Globus pallidus (tissue), 1 donor: ENCODE measurements at regions not wholly inside any gene's neighbourhood (a gene's known extent, or its start where the extent isn't known, plus 50 kb on each side); places are given as distances from the start of the nearest gene placed in this dataset.
"Not testable (repeated sequence)": the region's sequence is repeated elsewhere in the genome, so short reads cannot be mapped to it uniquely, and the experiment has no call there.

Source experiments
- DNase-seq: peaks from one replicate; pipeline ENCODE4 v3.0.0-alpha.2; 2015; ENCODE audit warnings: low spot score

DNA sequence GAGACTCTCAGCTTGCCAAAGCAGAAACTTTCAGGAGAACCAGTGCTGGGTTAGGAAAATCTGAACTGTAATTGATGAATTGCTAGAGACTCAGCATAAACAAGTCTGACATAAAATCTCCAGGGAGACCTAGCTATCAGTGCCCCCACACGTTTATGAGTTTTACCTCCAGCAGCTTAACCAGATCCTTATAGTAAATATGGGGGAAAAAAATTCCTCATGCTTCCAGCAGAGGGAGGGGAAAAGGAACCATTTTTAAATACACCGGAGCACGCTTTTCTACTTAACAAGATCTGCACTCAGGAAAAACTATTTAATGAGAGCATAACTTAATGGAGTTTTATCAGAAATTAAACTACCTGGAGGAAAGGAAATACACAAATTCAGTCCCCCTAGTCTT, 1040.7 kb upstream of the INTU start:
- no peak for DNase-seq

DNA sequence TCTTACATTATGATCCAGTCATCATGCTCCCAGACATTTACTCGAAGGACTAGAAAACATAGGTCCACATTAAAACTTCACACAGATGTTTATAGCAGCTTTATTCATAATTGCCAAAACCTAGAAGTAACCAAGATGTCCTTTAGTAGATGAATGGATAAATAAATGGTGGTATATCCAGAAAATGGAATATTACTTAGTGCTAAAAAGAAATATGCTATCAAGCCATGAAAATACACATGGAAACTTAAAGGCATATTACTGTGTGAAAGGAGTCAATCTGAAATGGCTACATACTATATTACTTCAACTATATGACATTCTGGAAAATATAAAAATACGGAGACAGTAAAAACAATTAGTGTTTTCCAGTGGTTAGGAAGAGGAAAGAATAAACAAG, 1039.1 kb upstream of the INTU start:
- no peak for DNase-seq

GRCh38 chr4:126595643-126596042, 1037.1 kb upstream of the INTU start:
- no peak for DNase-seq

DNA sequence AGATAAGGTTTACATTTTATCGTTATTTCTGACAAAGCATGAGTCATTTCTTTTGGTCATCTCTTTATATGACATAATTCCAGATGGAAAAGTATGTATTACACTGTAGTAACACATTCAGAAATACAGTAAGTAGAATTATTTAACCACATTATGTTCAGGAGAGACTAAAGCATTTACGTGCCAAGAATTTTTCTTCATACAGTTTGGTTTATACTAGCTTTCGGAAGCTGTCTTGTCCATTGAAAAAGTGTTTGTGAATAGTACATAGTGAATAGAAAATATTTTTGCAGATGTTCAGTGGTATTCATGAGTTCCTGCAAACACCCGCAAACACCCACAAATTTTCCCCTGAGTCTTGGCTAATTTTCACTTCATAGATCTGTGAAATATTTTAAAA, 1033.0 kb upstream of the INTU start:
- no peak for DNase-seq

- DNase-seq: no peak
Observed at GRCh38 chr4:126603210-126603609, 1029.5 kb upstream of the INTU start.

GRCh38 chr4:126603825-126604224, 1028.9 kb upstream of the INTU start:
- no peak for DNase-seq

GRCh38 chr4:126604268-126604867, 1028.4 kb upstream of the INTU start:
- peak; percentile 40 for DNase-seq

DNA sequence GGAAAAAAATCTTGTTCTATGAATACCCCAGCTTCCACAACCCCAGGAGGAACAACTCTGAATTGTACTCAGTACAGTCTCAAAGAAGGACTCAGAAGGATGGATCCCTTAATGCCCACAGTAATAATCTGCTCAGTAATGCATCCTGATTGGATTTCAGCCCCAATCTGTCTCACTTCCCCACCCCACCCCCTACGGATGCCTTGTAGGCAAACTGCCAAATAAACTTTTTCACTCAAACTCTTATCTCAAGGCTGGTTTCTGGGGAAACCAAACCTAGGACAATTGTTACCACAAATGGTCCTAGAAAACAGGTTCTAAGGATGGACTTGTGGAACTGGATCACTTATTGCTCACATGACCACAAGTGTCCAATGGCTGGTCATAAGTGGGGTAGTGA, 1021.8 kb upstream of the INTU start:
- no peak for DNase-seq

DNA sequence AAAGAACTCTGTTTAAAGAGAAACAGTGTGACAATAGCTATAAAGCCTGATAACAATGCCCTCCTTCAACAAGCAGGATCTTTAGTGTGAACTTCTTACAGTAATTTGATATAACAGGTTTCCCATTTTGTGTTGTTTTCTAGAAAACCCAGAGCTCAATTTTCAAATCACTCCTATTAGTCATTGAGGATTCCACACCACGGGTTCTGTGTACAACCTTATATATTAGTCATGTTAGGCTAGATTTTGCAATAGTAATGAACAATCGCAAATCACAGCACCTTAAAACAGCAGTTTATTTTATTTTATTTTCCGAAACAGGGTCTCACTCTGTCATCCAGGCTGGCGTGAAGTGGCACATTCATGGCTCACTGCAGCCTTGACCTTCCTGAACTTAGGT, 1020.9 kb upstream of the INTU start:
- no peak for DNase-seq

DNA sequence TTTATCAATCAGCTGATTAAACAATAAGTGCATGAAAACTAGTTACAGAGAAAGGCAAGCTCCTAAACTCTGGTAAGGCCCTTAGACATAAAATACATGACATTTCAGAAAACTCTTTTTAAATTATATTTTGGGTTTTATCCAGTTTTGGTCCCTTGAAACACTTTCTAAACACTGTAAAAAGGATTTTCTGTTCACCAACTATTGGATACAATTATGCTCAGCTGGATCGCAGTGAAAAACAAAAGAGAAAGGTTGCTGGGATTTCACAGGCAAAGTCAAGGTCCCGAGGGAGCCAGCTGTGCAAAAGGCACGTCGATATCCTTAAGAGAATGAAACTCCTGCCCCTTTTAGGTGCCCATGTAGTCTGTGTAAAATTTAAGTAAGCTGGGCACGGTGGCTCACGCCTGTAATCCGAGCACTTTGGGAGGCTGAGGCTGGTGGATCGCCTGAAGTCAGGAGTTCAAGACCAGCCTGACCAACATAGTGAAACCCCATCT, 1018.4 kb upstream of the INTU start:
- DNase-seq: no peak

DNA sequence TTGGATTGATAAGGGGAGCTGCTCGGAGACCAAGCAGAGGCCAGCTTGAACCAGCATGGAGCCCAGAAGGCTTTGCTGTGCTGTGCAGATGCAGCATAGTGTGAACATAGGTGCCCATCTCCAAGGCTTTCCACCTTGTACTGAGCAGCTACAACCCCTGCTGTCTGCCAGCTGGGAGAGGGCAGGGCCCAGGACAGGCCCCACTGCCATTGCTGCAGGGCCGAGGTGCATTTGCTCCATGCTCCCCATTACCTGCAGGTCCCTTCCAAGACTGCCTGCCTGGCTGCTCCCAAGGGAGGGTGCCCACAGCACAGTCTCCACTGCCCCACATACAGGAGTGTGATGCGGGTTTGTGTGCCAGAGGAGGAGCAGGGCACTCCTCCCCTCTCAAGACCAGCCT, 1016.0 kb upstream of the INTU start:
- DNase-seq: no peak

- DNase-seq: no peak
Observed at GRCh38 chr4:126627255-126627654, 1005.5 kb upstream of the INTU start.

DNA sequence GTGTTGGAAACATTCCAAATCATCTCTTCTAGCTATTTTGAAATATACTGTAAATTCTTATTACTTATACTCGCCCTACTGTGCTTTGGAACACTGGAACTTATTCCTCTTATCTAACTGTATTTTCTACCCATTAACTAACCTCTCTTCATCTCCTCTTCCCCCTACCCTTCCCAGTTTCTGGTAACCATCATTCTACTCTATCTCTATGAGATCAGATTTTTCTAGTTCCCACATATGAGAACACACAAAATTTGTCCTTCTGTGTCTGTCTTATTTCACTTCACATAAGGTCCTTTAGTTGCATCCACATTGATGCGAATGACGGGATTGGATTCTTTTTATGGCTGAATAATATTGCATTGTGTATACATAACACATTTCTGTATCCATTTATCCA, 1003.8 kb upstream of the INTU start:
- no peak for DNase-seq

- no peak for DNase-seq
Observed at GRCh38 chr4:126630230-126630629, 1002.5 kb upstream of the INTU start.

DNA sequence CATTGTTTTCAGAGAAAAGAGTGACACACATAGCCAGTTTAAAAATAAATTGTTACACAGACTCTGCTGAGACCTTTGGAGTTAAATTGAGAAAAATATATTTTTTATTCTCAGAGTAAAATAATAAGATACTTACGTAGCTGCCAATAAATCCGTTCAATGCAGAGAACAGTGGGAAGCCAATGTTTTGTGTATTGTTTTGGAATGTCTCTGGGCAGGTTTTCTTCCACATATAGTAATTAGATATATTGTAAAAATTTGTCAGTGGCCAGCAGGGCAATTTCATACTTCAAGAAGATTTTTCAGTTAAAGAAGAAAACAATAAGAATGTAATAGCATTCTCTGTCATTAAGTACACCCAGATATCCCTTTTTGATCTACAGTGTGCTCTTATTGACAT, 999.5 kb upstream of the INTU start:
- no peak for DNase-seq

DNA sequence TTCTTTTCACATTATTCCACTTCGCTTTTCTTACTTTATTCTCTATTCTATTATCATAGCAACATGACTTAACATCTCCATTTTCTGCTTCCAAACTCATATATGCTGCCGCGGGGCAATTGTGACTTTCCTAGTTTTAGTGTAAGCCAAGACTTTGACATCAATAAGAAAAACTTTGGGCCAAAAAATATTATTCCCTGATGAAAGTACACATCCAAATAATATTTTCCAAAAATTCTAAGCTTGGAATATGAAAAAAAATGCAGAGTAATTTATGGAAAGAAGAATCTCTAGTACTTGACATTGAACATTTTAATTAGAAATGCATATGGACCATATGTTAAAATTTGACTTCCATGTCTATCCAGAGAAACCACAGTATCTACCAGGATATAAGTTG, 995.1 kb upstream of the INTU start:
- DNase-seq: no peak

- no peak for DNase-seq
Observed at GRCh38 chr4:126647320-126647719, 985.4 kb upstream of the INTU start.

DNA sequence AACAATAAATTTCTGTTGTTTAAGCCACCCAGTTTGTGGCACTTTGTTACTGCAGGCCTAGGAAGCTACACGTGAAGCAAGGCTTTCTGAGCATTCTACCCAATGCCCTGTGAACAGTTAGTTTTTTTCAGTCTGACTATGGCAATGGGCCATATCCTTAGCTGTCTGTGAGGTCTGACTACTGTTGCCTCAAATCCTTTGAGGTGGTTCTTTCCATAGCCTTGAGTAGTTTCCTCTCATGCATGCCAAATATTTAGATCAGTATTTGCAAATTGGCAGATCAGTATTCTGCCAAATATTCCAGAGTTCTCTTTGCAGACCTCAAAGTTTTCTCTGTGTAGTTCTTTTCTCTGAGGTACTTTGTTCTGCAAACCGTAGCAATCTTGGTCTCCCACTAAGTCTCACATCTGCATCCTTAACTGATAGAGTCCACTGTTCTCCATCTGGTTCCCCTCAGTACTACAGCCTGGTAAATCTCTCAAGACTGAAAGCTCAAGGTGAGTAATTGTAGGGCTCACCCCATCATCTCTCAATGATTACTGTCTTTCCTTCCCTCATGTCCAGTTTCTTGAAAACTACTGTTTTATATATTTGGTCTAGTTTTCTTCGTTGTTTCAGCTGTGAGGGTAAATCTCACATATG, 984.9 kb upstream of the INTU start:
- DNase-seq: no peak

GRCh38 chr4:126658411-126658810, 974.3 kb upstream of the INTU start:
- no peak for DNase-seq

GRCh38 chr4:126661194-126661593, 971.6 kb upstream of the INTU start:
- no peak for DNase-seq

- no peak for DNase-seq
Observed at GRCh38 chr4:126664839-126665238, 967.9 kb upstream of the INTU start.

GRCh38 chr4:126670038-126670437, 962.7 kb upstream of the INTU start:
- not testable (repeated sequence) for DNase-seq

- DNase-seq: no peak
Observed at GRCh38 chr4:126678618-126679017, 954.1 kb upstream of the INTU start.

GRCh38 chr4:126679303-126679702, 953.5 kb upstream of the INTU start:
- DNase-seq: no peak
